ENCODE measurements at regions not wholly inside any gene's neighbourhood (a gene's known extent, or its start where the extent isn't known, plus 50 kb on each side); places are given as distances from the start of the nearest gene placed in this dataset.

DNA sequence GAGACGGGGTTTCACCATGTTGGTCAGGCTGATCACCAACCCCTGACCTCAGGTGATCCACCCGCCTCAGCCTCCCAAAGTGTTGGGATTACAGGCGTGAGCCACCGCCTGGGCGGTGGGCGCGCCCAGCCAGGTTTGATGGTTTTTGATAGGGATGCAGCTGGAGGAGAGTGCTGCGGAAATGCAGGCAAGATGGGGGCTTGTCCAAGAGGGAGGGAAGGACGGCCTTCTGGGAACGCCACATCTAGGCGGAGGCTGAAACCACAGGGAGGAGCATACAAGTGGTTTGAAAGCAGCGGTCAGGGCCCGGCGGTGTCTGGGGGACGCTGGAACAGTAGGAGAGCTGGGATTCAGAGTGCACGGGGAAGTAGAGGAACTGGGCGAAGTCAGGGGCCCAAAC, 134.6 kb downstream of the VRK1 start:
- DNase-seq: no peak

DNA sequence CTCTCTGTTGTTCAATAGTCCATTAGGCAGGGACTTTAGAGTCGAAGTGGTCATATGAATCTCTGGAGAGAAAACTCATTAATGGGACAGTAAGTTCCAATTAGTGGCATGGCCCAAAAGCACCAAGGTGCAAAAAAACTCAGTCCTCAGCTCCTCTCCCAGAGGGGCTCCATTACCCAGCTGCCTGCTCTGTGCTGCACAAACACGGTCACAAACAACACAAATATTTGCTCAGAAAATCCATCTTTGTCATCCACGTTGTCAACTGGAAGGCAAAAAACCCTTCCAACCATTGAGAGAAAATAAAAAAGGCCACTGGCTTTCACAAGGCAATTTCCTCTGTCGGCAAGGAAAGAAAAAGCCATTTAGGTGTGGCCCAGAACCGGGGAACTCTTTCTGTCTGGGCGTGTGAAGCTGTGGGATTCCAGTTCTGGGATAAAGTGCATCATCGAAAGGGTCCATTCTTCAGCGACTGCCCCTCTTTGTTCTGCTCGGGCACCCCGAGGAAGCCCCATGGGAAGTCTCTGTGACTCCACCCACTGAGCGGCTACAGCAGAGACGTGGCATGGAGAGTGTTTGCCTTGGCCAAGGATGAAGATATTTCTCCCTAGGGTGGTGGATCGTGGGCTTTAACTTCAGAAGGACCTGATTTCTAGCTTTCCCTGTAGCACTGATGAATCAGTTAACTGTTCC, 137.6 kb downstream of the VRK1 start:
- DNase-seq: no peak

DNA sequence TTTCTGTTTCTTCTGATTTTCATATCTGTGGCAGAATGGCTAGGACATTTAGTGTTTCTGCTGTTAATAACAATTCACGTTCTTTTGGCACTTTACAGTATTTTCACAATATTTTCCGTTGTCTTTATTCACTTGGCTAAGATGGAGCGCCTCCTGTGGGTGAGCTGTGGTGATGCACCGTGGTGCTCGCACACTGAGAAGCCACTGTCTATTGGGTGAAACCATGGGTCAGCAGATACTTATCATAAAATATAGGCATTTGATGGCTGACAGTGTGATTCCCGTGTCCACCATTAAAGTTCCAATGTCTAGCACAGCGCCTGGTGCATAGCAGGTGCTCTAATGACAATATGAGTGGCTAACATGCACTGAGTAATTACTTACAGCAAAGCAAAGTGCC, 141.8 kb downstream of the VRK1 start:
- DNase-seq: no peak

DNA sequence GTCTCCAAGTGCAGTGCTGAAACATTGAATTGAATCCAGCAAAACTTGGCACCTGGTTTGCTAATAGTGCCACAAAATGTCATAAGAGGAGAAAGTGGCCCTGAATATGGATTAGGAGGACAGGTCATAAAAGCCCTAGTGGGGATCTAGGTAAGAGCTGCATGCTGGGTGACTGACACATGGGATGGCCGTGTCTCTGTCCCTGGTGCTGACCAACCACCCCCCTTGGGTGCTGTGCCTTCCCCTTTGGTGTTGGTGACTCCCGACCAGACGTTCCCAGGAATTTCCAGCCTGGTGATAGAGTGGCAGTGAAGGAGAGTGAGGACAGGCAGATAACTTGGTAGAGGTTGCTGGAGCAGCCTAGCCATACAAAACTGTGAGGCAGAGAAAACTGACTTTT, 142.8 kb downstream of the VRK1 start:
- no peak for DNase-seq

- no peak for DNase-seq
Measured at GRCh38 chr14:96944297-96944696, 147.1 kb downstream of the VRK1 start.

DNA sequence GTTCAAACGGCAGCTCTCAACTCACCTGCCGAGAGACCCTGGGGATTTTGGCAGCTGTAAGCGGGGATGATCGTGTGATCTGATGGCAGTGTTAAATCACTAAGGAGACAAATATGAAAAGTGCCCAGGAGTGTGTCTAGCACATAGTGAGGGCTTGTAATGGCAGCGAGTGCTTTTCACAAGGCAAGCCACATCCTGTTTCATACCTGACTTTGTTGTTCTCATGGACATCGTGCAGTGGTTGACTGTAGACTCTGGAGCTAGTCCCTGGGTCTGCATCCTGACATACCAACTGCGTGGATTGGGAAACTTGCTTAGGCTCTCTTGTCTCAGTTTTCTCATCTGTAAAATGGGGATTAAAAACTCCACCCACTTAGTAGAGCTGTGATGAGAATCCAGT, 148.5 kb downstream of the VRK1 start:
- DNase-seq: no peak

DNA sequence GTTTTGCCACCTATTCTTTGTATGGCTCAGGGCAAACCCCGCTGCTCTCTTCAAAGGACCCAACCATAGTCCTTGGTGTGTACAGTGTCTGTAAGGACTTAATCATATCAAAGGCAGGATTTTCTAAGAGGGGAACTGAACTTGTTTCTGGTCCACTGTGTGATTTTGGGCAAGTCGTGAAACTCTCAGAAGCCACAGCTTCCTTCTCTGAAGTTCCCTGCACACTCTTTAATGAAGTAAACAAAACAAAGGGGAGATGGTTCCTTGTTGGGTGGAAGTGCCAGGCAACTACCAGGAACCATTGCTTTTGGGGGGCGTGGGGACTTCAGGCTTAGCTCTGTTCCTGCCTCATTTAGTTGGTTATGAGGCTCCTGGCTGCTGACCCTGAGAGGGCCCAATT, 152.4 kb downstream of the VRK1 start:
- DNase-seq: no peak

- DNase-seq: no peak
Measured at GRCh38 chr14:96951511-96951910, 154.3 kb downstream of the VRK1 start.

DNA sequence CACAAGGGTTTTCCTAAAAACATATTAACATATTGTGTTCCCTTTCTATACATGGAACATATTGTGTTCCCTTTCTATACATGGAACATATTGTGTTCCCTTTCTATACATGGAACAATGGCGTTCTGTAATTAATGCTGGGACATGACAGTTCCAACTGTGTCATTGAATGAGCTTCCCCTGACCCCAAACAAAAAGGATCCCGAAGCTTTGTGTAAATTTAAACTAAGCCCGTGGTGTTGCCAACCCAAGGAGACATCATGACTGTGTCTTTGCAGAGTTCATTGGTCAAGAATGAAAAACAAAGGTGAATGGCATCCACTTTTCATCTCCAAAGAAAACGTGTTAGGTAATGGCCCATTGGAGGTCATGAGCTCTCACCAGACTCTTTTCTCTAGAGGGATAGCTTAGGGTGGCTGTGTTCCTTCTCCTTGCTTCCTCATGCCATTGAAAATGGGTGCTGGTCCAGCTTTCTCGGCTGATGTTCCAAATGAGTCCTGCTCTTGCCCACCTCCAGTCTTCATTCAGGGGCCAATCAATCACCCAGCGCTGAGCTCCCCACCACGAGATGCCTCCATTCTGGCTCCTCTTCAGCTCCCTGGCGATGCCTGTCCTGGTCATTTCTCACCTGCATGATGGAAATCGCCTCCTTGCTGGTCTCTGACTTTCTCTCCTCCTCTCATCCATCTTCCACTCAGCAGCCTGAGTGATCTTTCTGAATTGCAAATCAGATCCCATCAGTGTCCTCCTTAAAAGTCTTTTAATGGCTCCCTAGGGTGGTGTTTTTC, 156.1 kb downstream of the VRK1 start:
- no peak for DNase-seq

DNA sequence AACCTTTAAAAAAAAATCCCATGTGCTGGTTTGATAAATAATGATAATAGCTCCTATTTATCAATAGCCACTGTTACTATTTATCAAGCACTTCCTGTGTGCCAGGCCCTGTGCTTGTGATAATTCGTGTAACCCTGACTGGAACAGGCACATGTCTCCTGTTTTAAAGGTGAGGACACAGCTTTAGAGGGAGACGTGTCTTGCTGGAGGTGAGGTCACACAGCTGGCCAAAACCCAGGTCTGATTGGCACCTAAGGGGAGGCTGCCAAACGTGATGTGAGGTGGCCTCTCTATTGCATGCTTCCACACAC, 156.6 kb downstream of the VRK1 start:
- no peak for DNase-seq

DNA sequence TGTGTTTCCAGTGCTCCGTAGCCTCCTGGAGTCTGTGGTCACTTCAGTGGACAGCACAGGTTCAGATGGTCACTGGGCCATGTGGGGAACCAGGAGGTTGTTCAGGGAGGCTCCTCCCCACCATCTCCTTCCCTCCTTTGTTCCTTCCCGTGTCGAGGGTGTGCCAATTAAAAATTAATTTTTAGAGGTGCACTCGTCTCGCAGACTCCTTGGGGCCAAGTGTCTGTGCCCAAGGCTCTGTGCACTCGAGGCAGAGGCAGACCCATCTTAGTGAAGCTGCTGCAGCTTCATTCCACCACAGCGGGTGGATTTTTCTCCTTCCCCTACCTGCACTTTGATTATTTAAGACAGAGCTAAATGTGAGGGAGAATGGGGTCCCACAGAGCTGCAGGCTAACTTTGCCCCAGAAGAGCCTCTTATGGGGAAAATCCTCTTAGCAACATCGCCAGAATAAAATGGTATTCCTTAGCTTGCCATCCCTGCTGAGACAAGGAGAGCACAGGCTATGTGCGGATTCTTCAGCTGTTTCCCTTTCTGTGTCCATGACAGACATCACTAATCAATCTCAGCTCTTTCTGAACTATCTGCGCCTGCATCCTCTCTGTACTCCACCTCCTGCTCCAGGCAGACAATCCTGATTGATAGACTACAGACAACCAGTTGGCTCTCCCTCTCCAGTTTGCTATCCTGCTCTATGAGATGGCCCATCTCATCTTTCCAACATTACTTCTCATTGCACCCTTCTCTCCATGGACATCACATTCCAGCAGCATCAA, 159.5 kb downstream of the VRK1 start:
- no peak for DNase-seq

- no peak for DNase-seq
Measured at GRCh38 chr14:96958057-96958456, 160.9 kb downstream of the VRK1 start.

DNA sequence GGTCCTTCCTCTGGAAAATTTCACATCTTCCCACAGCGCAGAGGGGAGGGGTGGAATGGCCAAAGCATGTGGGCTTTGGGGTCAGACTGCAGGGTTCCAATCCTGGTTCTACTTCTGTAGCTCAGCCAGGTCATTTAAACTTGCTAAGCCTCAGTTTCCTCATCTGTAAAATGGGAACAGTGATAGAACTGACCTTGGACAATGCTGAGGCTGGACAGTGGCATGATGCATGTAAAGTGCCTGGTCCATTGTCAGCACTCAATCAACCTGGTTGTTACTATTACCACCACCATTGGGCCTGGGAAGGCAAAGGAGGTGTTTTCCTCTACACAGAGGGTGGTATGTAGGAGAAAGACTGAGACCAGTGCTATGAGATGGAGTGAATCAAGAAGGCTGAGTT, 162.8 kb downstream of the VRK1 start:
- no peak for DNase-seq

GRCh38 chr14:96960598-96961116, 163.5 kb downstream of the VRK1 start:
- DNase-seq: no peak

DNA sequence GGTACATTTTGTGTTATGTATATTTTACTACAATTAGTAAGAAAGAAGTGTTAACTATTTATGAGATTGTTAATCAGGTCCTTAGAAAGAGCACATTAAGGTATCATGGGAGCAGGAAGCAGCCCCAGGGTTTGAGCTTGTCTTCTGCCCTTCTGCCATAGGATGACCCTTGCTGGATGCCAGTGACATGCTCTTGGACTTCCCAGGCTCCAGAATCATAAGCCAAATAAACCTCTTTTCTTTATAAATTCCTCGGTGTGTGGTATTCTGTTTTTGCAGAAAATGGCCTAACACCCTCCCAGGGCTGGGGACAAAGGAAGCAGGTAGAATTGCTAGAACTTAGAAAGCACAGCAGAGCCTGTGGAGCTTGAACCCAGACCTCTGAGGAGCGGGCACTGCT, 164.7 kb downstream of the VRK1 start:
- no peak for DNase-seq

DNA sequence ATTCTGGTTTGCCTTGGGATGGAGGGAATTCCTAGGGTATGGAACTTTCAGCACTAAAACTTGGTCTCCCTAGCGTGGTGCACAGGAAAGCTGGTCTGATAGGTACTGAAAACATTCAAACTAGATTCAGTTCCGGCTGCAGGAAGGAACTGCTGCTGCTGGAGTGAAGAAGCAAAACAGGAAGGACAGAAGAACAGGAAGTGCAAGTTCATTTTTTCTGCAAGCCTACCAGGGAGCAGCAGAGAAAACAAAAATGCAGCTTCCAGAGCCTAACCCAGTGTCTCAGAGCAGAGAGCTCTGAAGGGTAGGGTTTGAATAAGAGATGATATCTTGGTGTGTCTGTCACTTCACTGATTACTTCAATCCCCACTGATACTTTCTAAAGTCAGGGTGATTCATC, 165.2 kb downstream of the VRK1 start:
- DNase-seq: no peak

DNA sequence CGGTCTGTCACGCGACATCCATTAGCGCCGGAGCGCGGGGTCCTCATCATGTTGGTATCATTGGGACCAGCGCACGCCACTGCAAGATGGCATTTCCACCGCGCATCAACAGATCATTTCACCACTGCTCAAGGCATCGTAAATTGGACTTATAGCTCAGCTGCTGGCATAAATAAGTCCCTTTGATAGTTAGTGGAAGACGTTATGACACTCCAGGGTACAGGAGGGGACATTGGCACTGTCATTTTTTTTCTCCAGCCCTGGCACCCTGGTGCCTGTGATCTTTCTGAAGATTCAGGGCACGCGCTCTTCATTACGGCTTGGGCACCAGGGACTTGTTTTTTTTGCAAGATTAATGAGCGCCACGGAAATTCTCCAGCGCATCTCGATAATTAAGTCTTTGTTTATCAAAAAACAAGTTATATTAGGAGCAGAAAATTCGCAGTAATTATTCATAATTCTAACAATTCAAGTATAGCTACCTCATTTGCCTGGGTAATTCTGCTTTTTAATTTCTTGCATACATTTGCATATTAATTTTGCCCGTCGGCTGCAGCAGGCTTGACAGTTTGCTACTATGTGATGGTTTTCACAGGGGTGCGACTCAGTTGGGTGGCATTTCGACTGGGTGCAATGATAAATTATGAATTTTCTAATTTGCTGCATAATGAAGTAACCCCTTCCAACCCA, 167.7 kb downstream of the VRK1 start:
- DNase-seq: no peak

GRCh38 chr14:96965885-96966595, 168.9 kb downstream of the VRK1 start:
- DNase-seq: no peak

- no peak for DNase-seq
Measured at GRCh38 chr14:96975116-96975515, 177.9 kb downstream of the VRK1 start.

DNA sequence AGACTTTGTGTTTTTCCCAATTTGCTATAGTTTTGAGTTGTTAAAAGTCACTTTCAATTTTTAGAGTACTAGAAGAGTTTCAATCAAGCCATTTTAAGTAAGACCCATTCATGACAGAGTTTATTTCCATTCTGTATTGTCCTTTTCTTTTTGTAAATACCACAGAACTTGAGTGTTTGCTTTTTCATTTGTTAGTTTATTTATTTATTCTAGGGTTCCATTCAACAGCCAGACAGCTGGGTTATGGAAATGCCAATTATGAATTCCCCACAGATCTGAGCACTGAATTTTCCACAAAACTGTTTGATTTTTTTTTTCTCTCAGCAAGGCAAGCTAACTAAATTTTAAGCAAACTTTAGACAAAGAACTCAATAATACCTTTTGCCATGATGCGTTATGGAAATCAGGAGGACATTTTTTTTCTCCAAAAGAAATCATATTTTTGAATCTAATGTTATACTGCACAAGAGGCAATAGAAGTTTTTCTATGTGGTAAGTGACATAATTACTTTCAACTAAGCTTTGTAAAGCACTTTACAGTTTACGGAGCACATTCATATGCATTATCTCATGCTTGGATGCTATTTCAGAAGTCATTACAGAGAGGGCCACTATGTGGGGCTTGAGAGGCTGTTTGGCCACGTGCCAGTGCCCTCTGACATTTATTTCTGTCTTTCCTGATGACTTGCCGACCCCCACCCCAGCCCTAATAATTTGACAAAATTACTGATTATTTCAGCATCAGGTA, 181.5 kb downstream of the VRK1 start:
- DNase-seq: no peak

DNA sequence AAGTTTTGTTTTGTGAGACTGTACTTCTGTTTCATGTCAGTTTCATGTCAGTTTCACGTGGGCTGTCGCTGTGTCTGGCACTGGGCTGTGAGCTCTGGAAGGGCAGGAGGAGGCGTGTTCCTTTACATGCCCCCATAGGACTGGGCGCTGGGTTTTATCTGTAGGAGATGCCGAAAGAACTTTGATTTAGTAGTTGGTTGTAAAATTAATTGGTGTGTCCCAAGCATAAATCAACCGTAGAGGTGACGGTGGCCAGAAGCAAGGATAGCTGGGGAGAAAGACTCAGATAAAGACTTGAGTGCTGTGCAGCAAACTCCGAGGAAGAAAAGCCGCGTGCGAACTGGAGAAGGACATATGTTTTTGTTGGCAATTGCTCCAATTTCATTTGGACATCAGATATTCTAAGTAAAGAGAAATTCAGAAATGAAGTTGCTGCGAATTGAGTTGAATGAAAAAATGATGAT, 182.5 kb downstream of the VRK1 start:
- no peak for DNase-seq
